ENCODE measurements at regions not wholly inside any gene's neighbourhood (a gene's known extent, or its start where the extent isn't known, plus 50 kb on each side); places are given as distances from the start of the nearest gene placed in this dataset.
"Not testable (repeated sequence)": the region's sequence is repeated elsewhere in the genome, so short reads cannot be mapped to it uniquely, and the experiment has no call there.

GRCh38 chr7:84941936-84942335 is 244.9 kb downstream of the SEMA3D start:
- DNase-seq = no peak

- no peak for DNase-seq
These were observed 245.6 kb downstream of the SEMA3D start for GRCh38 chr7:84941291-84941690.

- DNase-seq = no peak
These were observed 247.0 kb downstream of the SEMA3D start for GRCh38 chr7:84939888-84940287.

GRCh38 chr7:84939442-84939841 is 247.4 kb downstream of the SEMA3D start:
- no peak for DNase-seq

- no peak for DNase-seq
These were observed 262.5 kb downstream of the SEMA3D start for GRCh38 chr7:84924353-84924752.

- DNase-seq = no peak
These were observed 263.5 kb downstream of the SEMA3D start for GRCh38 chr7:84923348-84923747.

- no peak for DNase-seq
These were observed 265.7 kb downstream of the SEMA3D start for GRCh38 chr7:84921154-84921553.

GRCh38 chr7:84916973-84917372 is 269.9 kb downstream of the SEMA3D start:
- DNase-seq = not testable (repeated sequence)

- no peak for DNase-seq
These were observed 270.7 kb downstream of the SEMA3D start for GRCh38 chr7:84916161-84916560.

GRCh38 chr7:84914598-84914997 is 272.3 kb downstream of the SEMA3D start:
- no peak for DNase-seq

- no peak for DNase-seq
These were observed 273.1 kb downstream of the SEMA3D start for GRCh38 chr7:84913731-84914130.

- no peak for DNase-seq
These were observed 273.7 kb downstream of the SEMA3D start for GRCh38 chr7:84912993-84913635.

- DNase-seq = no peak
These were observed 274.3 kb downstream of the SEMA3D start for GRCh38 chr7:84912537-84912936.

- DNase-seq = no peak
These were observed 274.8 kb downstream of the SEMA3D start for GRCh38 chr7:84912018-84912417.

- DNase-seq = no peak
These were observed 275.8 kb downstream of the SEMA3D start for GRCh38 chr7:84911077-84911476.

- not testable (repeated sequence) for DNase-seq
These were observed 276.5 kb downstream of the SEMA3D start for GRCh38 chr7:84910322-84910721.

- no peak for DNase-seq
These were observed 278.6 kb downstream of the SEMA3D start for GRCh38 chr7:84908196-84908793.

- DNase-seq = no peak
These were observed 280.0 kb downstream of the SEMA3D start for GRCh38 chr7:84906889-84907288.

- DNase-seq = no peak
These were observed 282.3 kb downstream of the SEMA3D start for GRCh38 chr7:84904561-84904960.

- no peak for DNase-seq
These were observed 285.5 kb downstream of the SEMA3D start for GRCh38 chr7:84901366-84901765.

GRCh38 chr7:84900215-84900614 is 286.6 kb downstream of the SEMA3D start:
- no peak for DNase-seq

- DNase-seq = no peak
These were observed 291.3 kb downstream of the SEMA3D start for GRCh38 chr7:84895563-84895962.

GRCh38 chr7:84883570-84883969 is 303.3 kb downstream of the SEMA3D start:
- not testable (repeated sequence) for DNase-seq

- DNase-seq = not testable (repeated sequence)
These were observed 306.4 kb downstream of the SEMA3D start for GRCh38 chr7:84880326-84880997.

All from inflammatory macrophage treated with lipopolysaccharide for 4 hours (primary cell).